GM12878 (cell line): ENCODE measurements at regions not wholly inside any gene's neighbourhood (a gene's known extent, or its start where the extent isn't known, plus 50 kb on each side); places are given as distances from the start of the nearest gene placed in this dataset.

ENCODE experiments used
- ATAC-seq: fragments of 200-7000 bp; cut with Tn5 transposase; 3 replicates; pipeline ENCODE4 v1.9.1; 2020; ENCODE audit warnings: mild to moderate bottlenecking, moderate library complexity
- BruUV-seq: library from RNA; stranded (reverse); fragments of 400-500 nt; replicated peaks from 2 replicates; lab custom pipeline; 2021; lab: Mats Ljungman, UMichigan
- CTCF ChIA-PET: fragments of 300-600 bp; sonication (Branson Sonifier 250); formaldehyde crosslinking; extraction: SDS; loops from one replicate; lab custom pipeline; 2021; ENCODE audit warnings: inconsistent platforms; lab: Yijun Ruan, JAX
- POLR2A ChIA-PET: fragments of 350-600 bp; formaldehyde crosslinking; extraction: SDS; loops from one replicate; lab custom pipeline; 2021; ENCODE audit warnings: inconsistent platforms; lab: Charles Lee
- RAD21 ChIA-PET: fragments of 300-600 bp; sonication (Branson Sonifier 250); formaldehyde crosslinking; loops from one replicate; lab custom pipeline; 2023; ENCODE audit warnings: antibody characterized with exemption; ENCODE audit not compliant: unreplicated experiment; lab: Charles Lee
- SMC1A ChIA-PET: fragments of 300-600 bp; sonication (Branson Sonifier 250); formaldehyde crosslinking; loops from one replicate; lab custom pipeline; 2023; ENCODE audit not compliant: unreplicated experiment, uncharacterized antibody; lab: Charles Lee
- DNase-seq: peaks from one replicate; pipeline ENCODE4 v3.0.0-alpha.2; 2011; ENCODE audit warnings: low read depth, low spot score
- FAIRE-seq: peaks from 3 replicates; lab custom pipeline; 2011; peaks lifted over from hg19 to GRCh38; lab: Jason Lieb, UNC
- H2AFZ ChIP-seq: 2 replicates; pipeline ENCODE4 v1.6.0; 2011; ENCODE audit warnings: low read depth, low read length, control low read depth; ENCODE audit not compliant: control insufficient read depth
- H3K27ac ChIP-seq: 2 replicates; pipeline ENCODE4 v1.5.1; 2011; ENCODE audit warnings: control low read depth; ENCODE audit not compliant: control insufficient read depth, insufficient read depth
- H3K27me3 ChIP-seq, 2 experiments: replicated peaks in 1 of 2; 2 replicates each; pipeline versions ENCODE4 v1.6.0 to v1.6.1; 2011; ENCODE audit warnings: low read length in 1 of 2; ENCODE audit not compliant: control insufficient read depth in 2 of 2, insufficient read depth in 2 of 2
- H3K36me3 ChIP-seq, 2 experiments: 2 replicates each; pipeline ENCODE4 v1.5.1; 2011; ENCODE audit warnings: low read length in 1 of 2; ENCODE audit not compliant: control insufficient read depth in 2 of 2, insufficient read depth in 2 of 2
- H3K4me1 ChIP-seq: 2 replicates; pipeline ENCODE4 v1.6.1; 2011; ENCODE audit warnings: mild to moderate bottlenecking, low read length, moderate library complexity, mixed read lengths; ENCODE audit not compliant: control insufficient read depth, insufficient read depth
- H3K4me2 ChIP-seq: 2 replicates; pipeline ENCODE4 v1.6.0; 2011; ENCODE audit warnings: control low read depth; ENCODE audit not compliant: control insufficient read depth, insufficient read depth
- H3K4me3 ChIP-seq: fragments of 200-600 bp; sonication (generic); 2 replicates; pipeline ENCODE4 v1.5.1; 2016
- H3K79me2 ChIP-seq: 2 replicates; pipeline ENCODE4 v1.6.0; 2011; ENCODE audit warnings: low read length; ENCODE audit not compliant: control insufficient read depth, insufficient read depth
- H3K9ac ChIP-seq: 2 replicates; pipeline ENCODE4 v1.8.0; 2011; ENCODE audit warnings: low read length, control low read depth, mixed read lengths; ENCODE audit not compliant: control insufficient read depth, insufficient read depth
- H3K9me3 ChIP-seq: replicated peaks from 3 replicates; pipeline ENCODE4 v1.5.1; 2011; ENCODE audit warnings: mild to moderate bottlenecking, low read length; ENCODE audit not compliant: control insufficient read depth, insufficient read depth
- H4K20me1 ChIP-seq: 2 replicates; pipeline ENCODE4 v1.6.0; 2011; ENCODE audit not compliant: control insufficient read depth, insufficient read depth
- BCL3 ChIP-seq: IDR thresholded peaks from 2 replicates; pipeline ENCODE4 v1.6.1; 2011; ENCODE audit warnings: borderline replicate concordance, low read depth, mild to moderate bottlenecking, moderate library complexity, low read length; ENCODE audit not compliant: insufficient read depth, poor library complexity, severe bottlenecking
- CBFB ChIP-seq: IDR thresholded peaks from 2 replicates; pipeline ENCODE4 v1.6.1; 2016; ENCODE audit warnings: antibody characterized with exemption, low read depth
- CEBPZ ChIP-seq: fragments of 150-350 bp; IDR thresholded peaks from 2 replicates; pipeline ENCODE4 v1.6.1; 2016; ENCODE audit warnings: low read depth, low read length
- NFXL1 ChIP-seq: fragments of 450-650 bp; IDR thresholded peaks from 2 replicates; pipeline ENCODE4 v1.6.1; 2017; ENCODE audit warnings: antibody characterized with exemption, mild to moderate bottlenecking, borderline replicate concordance
- NFYA ChIP-seq: IDR thresholded peaks from 2 replicates; pipeline ENCODE4 v1.6.1; 2011; ENCODE audit warnings: low read depth, mild to moderate bottlenecking, low read length, improper control_type of control experiment, borderline replicate concordance
- PBX3 ChIP-seq: IDR thresholded peaks from 2 replicates; pipeline ENCODE4 v1.6.1; 2011; ENCODE audit warnings: mild to moderate bottlenecking, low read depth, low read length, moderate library complexity; ENCODE audit not compliant: insufficient replicate concordance
- SIX5 ChIP-seq: IDR thresholded peaks from 2 replicates; pipeline ENCODE4 v1.6.1; 2011; ENCODE audit warnings: mild to moderate bottlenecking, low read depth, low read length, moderate library complexity; ENCODE audit not compliant: severe bottlenecking
- SMAD5 ChIP-seq: IDR thresholded peaks from 2 replicates; pipeline ENCODE4 v1.6.1; 2016; ENCODE audit warnings: antibody characterized with exemption, low read depth
- SMARCA5 ChIP-seq: fragments of 450-650 bp; IDR thresholded peaks from 2 replicates; pipeline ENCODE4 v1.6.1; 2017; ENCODE audit warnings: mild to moderate bottlenecking
- TCF3 ChIP-seq: IDR thresholded peaks from 2 replicates; pipeline ENCODE4 v1.6.1; 2012; ENCODE audit warnings: low read depth, mild to moderate bottlenecking, low read length, borderline replicate concordance; ENCODE audit not compliant: insufficient read depth
- YBX1 ChIP-seq: fragments of 450-650 bp; IDR thresholded peaks from 2 replicates; pipeline ENCODE4 v1.6.1; 2016; ENCODE audit warnings: antibody characterized with exemption
- WGBS: methylation state at CpG from one replicate; pipeline ENCODE4 v1.1.6; 2016; ENCODE audit warnings: low lambda C conversion rate; ENCODE audit not compliant: insufficient replicate concordance, insufficient coverage; ENCODE audit errors: missing lambda C conversion rate; 5-methylcytosine and 5-hydroxymethylcytosine counted together
- in situ Hi-C: fragments of 300-500 bp; cut with MboI; formaldehyde crosslinking; loops from 9 replicates; pipeline ENCODE4 v1.14.3; 2018; ENCODE audit warnings: mixed read lengths
- intact Hi-C: fragments of 100-400 bp; cut with micrococcal nuclease; formaldehyde crosslinking; loops from one replicate; pipeline ENCODE4 v1.14.2; 2022; ENCODE audit not compliant: unreplicated experiment

- CTCF ChIA-PET, result interaction anchor here (0.6 to 3.4 kb wide), 2 partner anchors 10 to 1515 kb away, joined by 4 to 20 read pairs; no protein-coding TSS in a partner anchor
- WGBS, result 64% methylated on average over 5 of the region's 5 CpGs
- no peaks in the 10 kb centered on the region for H3K4me1 ChIP-seq
- DNase-seq, result no peak
- BruUV-seq, result no TSS peak
- no peak overlapping the region for H3K4me3 ChIP-seq
- no peak overlapping the region for H2AFZ ChIP-seq
- intact Hi-C loops, result no loop called here
- no peak overlapping the region for H3K4me2 ChIP-seq
- no peak for FAIRE-seq
- in situ Hi-C loops, result no loop called here
- SMC1A ChIA-PET, result no interaction called here
- H3K36me3 ChIP-seq, result no peaks in the 10 kb centered on the region
- no peak for TF ChIP-seq CEBPZ
- TF ChIP-seq NFYA, result no peak
- no peak for TF ChIP-seq PBX3
- no peak for TF ChIP-seq TCF3
- no peak for TF ChIP-seq SIX5
- TF ChIP-seq NFXL1, result no peak
- no peak for TF ChIP-seq SMAD5
- TF ChIP-seq SMARCA5, result no peak
- TF ChIP-seq CBFB, result no peak
- no peak for TF ChIP-seq BCL3
- TF ChIP-seq YBX1, result no peak
- H3K27ac ChIP-seq, result no peak overlapping the region
- H4K20me1 ChIP-seq, result no peaks in the 10 kb centered on the region
- POLR2A ChIA-PET, result interaction anchor here (0.6 kb wide), 1 partner anchor 8 kb away, joined by 3 read pairs; no protein-coding TSS in a partner anchor
- RAD21 ChIA-PET, result interaction anchor here (1.3 kb wide), 1 partner anchor 9 kb away, joined by 5 read pairs; no protein-coding TSS in a partner anchor
- H3K79me2 ChIP-seq, result no peaks in the 10 kb centered on the region
- H3K9me3 ChIP-seq, result peaks cover 2% of the 10 kb centered on the region; the same call in 1 of the 3 replicates
- ATAC-seq, result no peak
- no peaks in the 10 kb centered on the region for H3K27me3 ChIP-seq
- H3K9ac ChIP-seq, result no peak overlapping the region
Measured at GRCh38 chr14:64646103-64646502, 58.1 kb upstream of the PLEKHG3 start.
